Fibroblast of skin of back (primary cell): ENCODE measurements at regions not wholly inside any gene's neighbourhood (a gene's known extent, or its start where the extent isn't known, plus 50 kb on each side); places are given as distances from the start of the nearest gene placed in this dataset.
"Not testable (repeated sequence)": the region's sequence is repeated elsewhere in the genome, so short reads cannot be mapped to it uniquely, and the experiment has no call there.

Experiments used
- DNase-seq: peaks from one replicate; pipeline ENCODE4 v3.0.0-alpha.2; 2013

- DNase-seq: no peak
These were observed 498.3 kb downstream of the TMEM135 start for GRCh38 chr11:87536016-87536415.

- DNase-seq: no peak
These were observed 497.8 kb downstream of the TMEM135 start for GRCh38 chr11:87535513-87535912.

- peak; percentile 70 for DNase-seq
These were observed 494.1 kb downstream of the TMEM135 start for GRCh38 chr11:87531835-87532234.

- DNase-seq: peak; percentile 6
These were observed 491.8 kb downstream of the TMEM135 start for GRCh38 chr11:87529486-87529885.

GRCh38 chr11:87528752-87529151 lies 491.0 kb downstream of the TMEM135 start:
- DNase-seq: no peak

- DNase-seq: no peak
These were observed 485.5 kb downstream of the TMEM135 start for GRCh38 chr11:87523276-87523675.

- DNase-seq: no peak
These were observed 480.5 kb downstream of the TMEM135 start for GRCh38 chr11:87518266-87518665.

GRCh38 chr11:87517351-87517750 lies 479.6 kb downstream of the TMEM135 start:
- no peak for DNase-seq

GRCh38 chr11:87507722-87508121 lies 470.0 kb downstream of the TMEM135 start:
- DNase-seq: not testable (repeated sequence)

- DNase-seq: not testable (repeated sequence)
These were observed 469.2 kb downstream of the TMEM135 start for GRCh38 chr11:87506946-87507345.

- no peak for DNase-seq
These were observed 463.7 kb downstream of the TMEM135 start for GRCh38 chr11:87501388-87501787.

- DNase-seq: not testable (repeated sequence)
These were observed 457.2 kb downstream of the TMEM135 start for GRCh38 chr11:87494936-87495335.

- DNase-seq: not testable (repeated sequence)
These were observed 456.3 kb downstream of the TMEM135 start for GRCh38 chr11:87494026-87494425.

GRCh38 chr11:87493516-87493915 lies 455.8 kb downstream of the TMEM135 start:
- DNase-seq: peak; percentile 59

- no peak for DNase-seq
These were observed 453.6 kb downstream of the TMEM135 start for GRCh38 chr11:87491381-87491780.

GRCh38 chr11:87490671-87491070 lies 452.9 kb downstream of the TMEM135 start:
- no peak for DNase-seq

GRCh38 chr11:87484566-87484965 lies 446.8 kb downstream of the TMEM135 start:
- DNase-seq: no peak

GRCh38 chr11:87477321-87477720 lies 439.6 kb downstream of the TMEM135 start:
- peak; percentile 20 for DNase-seq

- DNase-seq: peak; percentile 94
These were observed 435.4 kb downstream of the TMEM135 start for GRCh38 chr11:87473174-87473573.

GRCh38 chr11:87466223-87466622 lies 428.5 kb downstream of the TMEM135 start:
- no peak for DNase-seq

- DNase-seq: no peak
These were observed 428.0 kb downstream of the TMEM135 start for GRCh38 chr11:87465716-87466115.

GRCh38 chr11:87463486-87464102 lies 425.9 kb downstream of the TMEM135 start:
- no peak for DNase-seq

- no peak for DNase-seq
These were observed 424.4 kb downstream of the TMEM135 start for GRCh38 chr11:87462171-87462570.

GRCh38 chr11:87460842-87461637 lies 423.3 kb downstream of the TMEM135 start:
- DNase-seq: no peak
